HepG2 (cell line): ENCODE measurements at regions not wholly inside any gene's neighbourhood (a gene's known extent, or its start where the extent isn't known, plus 50 kb on each side); places are given as distances from the start of the nearest gene placed in this dataset.

Source experiments
- ATAC-seq: fragments of 200-7000 bp; cut with Tn5 transposase; 3 replicates; pipeline ENCODE4 v1.9.1; 2020; ENCODE audit warnings: mild to moderate bottlenecking, moderate library complexity
- BruUV-seq: library from RNA; stranded (reverse); fragments of 400-500 nt; replicated peaks from 2 replicates; lab custom pipeline; 2021; lab: Mats Ljungman, UMichigan
- CTCF ChIA-PET: fragments of 300-600 bp; formaldehyde crosslinking; extraction: SDS; loops from one replicate; lab custom pipeline; 2021; ENCODE audit warnings: low total read pairs, inconsistent platforms, low intra/inter-chr PET ratio; lab: Yijun Ruan, JAX
- POLR2A ChIA-PET: fragments of 350-600 bp; sonication (Branson Sonifier 250); formaldehyde crosslinking; loops from one replicate; lab custom pipeline; 2020; ENCODE audit warnings: antibody characterized with exemption, inconsistent platforms; lab: Yijun Ruan, JAX
- DNase-seq: peaks from one replicate; pipeline ENCODE4 v3.0.0-alpha.2; 2015; ENCODE audit warnings: low spot score
- FAIRE-seq: peaks from 3 replicates; lab custom pipeline; 2011; peaks lifted over from hg19 to GRCh38; lab: Jason Lieb, UNC
- H2AFZ ChIP-seq: one replicate; pipeline ENCODE4 v1.6.1; 2011; ENCODE audit warnings: low read length, inconsistent platforms
- H3K27ac ChIP-seq: fragments of 300-600 bp; 3 replicates; pipeline ENCODE4 v1.8.0; 2011; ENCODE audit warnings: mixed run types, mild to moderate bottlenecking, mixed read lengths, low read length, inconsistent platforms; ENCODE audit not compliant: insufficient read depth; ENCODE audit errors: extremely low read length
- H3K27me3 ChIP-seq, 2 experiments: fragments of 200-600 bp in 1 of 2; 2 replicates in 1 of 2; 3 replicates in 1 of 2; pipeline versions ENCODE4 v1.6.0 to v1.8.0; 2011; ENCODE audit warnings: low read length in 2 of 2, mild to moderate bottlenecking in 2 of 2, moderate library complexity in 2 of 2, inconsistent platforms in 1 of 2; ENCODE audit not compliant: insufficient read depth in 2 of 2, control insufficient read depth in 1 of 2
- H3K36me3 ChIP-seq, 2 experiments: fragments of 200-600 bp in 1 of 2; replicated peaks in 1 of 2; 2 replicates in 1 of 2; 3 replicates in 1 of 2; pipeline versions ENCODE4 v1.5.1 to v1.8.0; 2011; ENCODE audit warnings: low read length in 2 of 2, inconsistent platforms in 1 of 2; ENCODE audit not compliant: insufficient read depth in 2 of 2, control insufficient read depth in 1 of 2
- H3K4me1 ChIP-seq: 2 replicates; pipeline ENCODE4 v1.5.1; 2012; ENCODE audit warnings: low read length, inconsistent platforms; ENCODE audit not compliant: insufficient read depth
- H3K4me2 ChIP-seq: 2 replicates; pipeline ENCODE4 v1.6.0; 2011; ENCODE audit warnings: low read depth, low read length, inconsistent platforms
- H3K4me3 ChIP-seq, 3 experiments: fragments of 200-600 bp in 1 of 3; sonication (generic), shearing (Covaris generic) in 1 of 3; replicated peaks in 1 of 3; 2 replicates each; pipeline ENCODE4 v1.5.1; 2011 to 2016; ENCODE audit warnings: low read length in 3 of 3, inconsistent platforms in 2 of 3, low read depth in 2 of 3, mild to moderate bottlenecking in 2 of 3, control low read depth in 1 of 3, mixed read lengths in 1 of 3; ENCODE audit not compliant: insufficient read depth in 1 of 3
- H3K79me2 ChIP-seq: one replicate; pipeline ENCODE4 v1.6.1; 2011; ENCODE audit warnings: low read length, inconsistent platforms; ENCODE audit not compliant: insufficient read depth
- H3K9ac ChIP-seq: 2 replicates; pipeline ENCODE4 v1.6.0; 2011; ENCODE audit warnings: mild to moderate bottlenecking, low read depth, low read length, inconsistent platforms; ENCODE audit not compliant: insufficient read depth
- H3K9me3 ChIP-seq: 2 replicates; pipeline ENCODE4 v1.5.1; 2012; ENCODE audit warnings: mild to moderate bottlenecking, low read length
- H4K20me1 ChIP-seq: 2 replicates; pipeline ENCODE4 v1.6.0; 2011; ENCODE audit warnings: inconsistent platforms, mild to moderate bottlenecking, low read length, moderate library complexity; ENCODE audit not compliant: insufficient read depth
- FOXJ3 ChIP-seq: sonication (generic); formaldehyde crosslinking; IDR thresholded peaks from 2 replicates; pipeline ENCODE4 v1.4.0; 2020; ENCODE audit warnings: missing genetic modification reagents, mild to moderate bottlenecking, borderline replicate concordance
- GATA4 ChIP-seq: sonication (generic); IDR thresholded peaks from 2 replicates; pipeline ENCODE4 v1.6.1; 2016; ENCODE audit warnings: antibody characterized with exemption, low read depth, borderline replicate concordance
- NFE2L1 ChIP-seq: sonication (generic); formaldehyde crosslinking; IDR thresholded peaks from 2 replicates; pipeline ENCODE4 v1.4.0; 2020; ENCODE audit warnings: missing genetic modification reagents, mild to moderate bottlenecking, borderline replicate concordance
- RBFOX2 ChIP-seq: fragments of 200-400 bp; formaldehyde crosslinking; IDR thresholded peaks from 2 replicates; pipeline ENCODE4 v1.6.1; 2017; ENCODE audit warnings: low read depth, mild to moderate bottlenecking, low read length
- REPIN1 ChIP-seq: sonication (generic); formaldehyde crosslinking; IDR thresholded peaks from 2 replicates; pipeline ENCODE4 v1.8.0; 2022; ENCODE audit warnings: missing genetic modification reagents, low read depth, mild to moderate bottlenecking, borderline replicate concordance
- TP53 ChIP-seq: sonication (generic); formaldehyde crosslinking; conservative IDR thresholded peaks from 2 replicates; pipeline ENCODE4 v1.4.0; 2020; ENCODE audit warnings: missing genetic modification reagents
- ZMYM4 ChIP-seq: sonication (generic); formaldehyde crosslinking; IDR thresholded peaks from 2 replicates; pipeline ENCODE4 v1.8.1; 2023; ENCODE audit warnings: mild to moderate bottlenecking, missing genetic modification reagents
- ZNF354B ChIP-seq: sonication (generic); formaldehyde crosslinking; IDR thresholded peaks from 2 replicates; pipeline ENCODE4 v1.8.0; 2022; ENCODE audit warnings: mild to moderate bottlenecking, missing genetic modification reagents
- ZNF460 ChIP-seq: sonication (generic); formaldehyde crosslinking; IDR thresholded peaks from 2 replicates; pipeline ENCODE4 v1.5.1; 2020; ENCODE audit warnings: missing genetic modification reagents, mild to moderate bottlenecking, borderline replicate concordance
- ZNF644 ChIP-seq: IDR thresholded peaks from 2 replicates; pipeline ENCODE4 v1.6.1; 2016; ENCODE audit warnings: low read depth
- WGBS: methylation state at CpG from one replicate; pipeline ENCODE4 v1.1.6; 2017; ENCODE audit warnings: low lambda C conversion rate; 5-methylcytosine and 5-hydroxymethylcytosine counted together
- in situ Hi-C: cut with HindIII; loops from 2 replicates; pipeline ENCODE4 v1.10.0; 2017; ENCODE audit warnings: low pct_unique_long_range_greater_than_20kb; ENCODE audit not compliant: extremely low pct_ligation_motif_present
- intact Hi-C: fragments of 100-400 bp; cut with micrococcal nuclease; formaldehyde crosslinking; loops from one replicate; pipeline ENCODE4 v1.10.0; 2022; ENCODE audit not compliant: unreplicated experiment
- TF ChIP-seq, protein P1 (sequence below): sonication (generic); formaldehyde crosslinking; IDR thresholded peaks from 2 replicates; pipeline ENCODE4 v1.5.0; 2020; ENCODE audit warnings: mild to moderate bottlenecking, missing genetic modification reagents, moderate library complexity
- TF ChIP-seq, protein P2 (sequence below): IDR thresholded peaks from 2 replicates; pipeline ENCODE4 v1.6.1; 2016; ENCODE audit warnings: missing biosample characterization, missing genetic modification reagents, low read depth
- TF ChIP-seq, protein P3 (sequence below): sonication (generic); formaldehyde crosslinking; IDR thresholded peaks from 2 replicates; pipeline ENCODE4 v1.9.0; 2021; ENCODE audit warnings: missing genetic modification reagents, borderline replicate concordance

DNA sequence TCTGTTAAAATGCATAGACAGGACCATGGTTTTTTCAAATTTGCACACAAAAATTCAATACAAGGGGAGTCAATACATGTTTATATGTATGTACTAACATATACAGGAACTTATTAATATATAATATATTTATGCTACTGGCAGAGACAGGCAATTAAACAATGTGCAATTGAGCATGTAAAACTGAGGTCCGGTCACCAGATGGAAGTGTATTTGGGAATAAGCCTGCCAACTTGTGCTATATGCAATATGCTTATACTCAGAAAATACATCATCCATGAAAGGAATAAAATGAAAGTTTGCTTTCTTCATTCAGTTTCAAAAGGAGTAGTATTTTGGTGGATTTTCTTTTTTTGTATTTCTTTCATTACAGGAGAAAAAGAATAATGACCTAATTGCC is 640.2 kb upstream of the CXADR start:
- H3K27me3 ChIP-seq, result no peaks in the 10 kb centered on the region
- 10% methylated on average over 1 of the region's 1 CpG for WGBS
- POLR2A ChIA-PET, result no interaction called here
- DNase-seq (no peak), FAIRE-seq (no peak), ATAC-seq (no peak)
- H2AFZ ChIP-seq, result no peak overlapping the region
- no peak for TF ChIP-seq ZNF644
- TF ChIP-seq, protein P1, sequence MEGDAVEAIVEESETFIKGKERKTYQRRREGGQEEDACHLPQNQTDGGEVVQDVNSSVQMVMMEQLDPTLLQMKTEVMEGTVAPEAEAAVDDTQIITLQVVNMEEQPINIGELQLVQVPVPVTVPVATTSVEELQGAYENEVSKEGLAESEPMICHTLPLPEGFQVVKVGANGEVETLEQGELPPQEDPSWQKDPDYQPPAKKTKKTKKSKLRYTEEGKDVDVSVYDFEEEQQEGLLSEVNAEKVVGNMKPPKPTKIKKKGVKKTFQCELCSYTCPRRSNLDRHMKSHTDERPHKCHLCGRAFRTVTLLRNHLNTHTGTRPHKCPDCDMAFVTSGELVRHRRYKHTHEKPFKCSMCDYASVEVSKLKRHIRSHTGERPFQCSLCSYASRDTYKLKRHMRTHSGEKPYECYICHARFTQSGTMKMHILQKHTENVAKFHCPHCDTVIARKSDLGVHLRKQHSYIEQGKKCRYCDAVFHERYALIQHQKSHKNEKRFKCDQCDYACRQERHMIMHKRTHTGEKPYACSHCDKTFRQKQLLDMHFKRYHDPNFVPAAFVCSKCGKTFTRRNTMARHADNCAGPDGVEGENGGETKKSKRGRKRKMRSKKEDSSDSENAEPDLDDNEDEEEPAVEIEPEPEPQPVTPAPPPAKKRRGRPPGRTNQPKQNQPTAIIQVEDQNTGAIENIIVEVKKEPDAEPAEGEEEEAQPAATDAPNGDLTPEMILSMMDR (CRISPR knock-in tag), result no peak
- no peak for TF ChIP-seq ZNF460
- TF ChIP-seq, protein P2, sequence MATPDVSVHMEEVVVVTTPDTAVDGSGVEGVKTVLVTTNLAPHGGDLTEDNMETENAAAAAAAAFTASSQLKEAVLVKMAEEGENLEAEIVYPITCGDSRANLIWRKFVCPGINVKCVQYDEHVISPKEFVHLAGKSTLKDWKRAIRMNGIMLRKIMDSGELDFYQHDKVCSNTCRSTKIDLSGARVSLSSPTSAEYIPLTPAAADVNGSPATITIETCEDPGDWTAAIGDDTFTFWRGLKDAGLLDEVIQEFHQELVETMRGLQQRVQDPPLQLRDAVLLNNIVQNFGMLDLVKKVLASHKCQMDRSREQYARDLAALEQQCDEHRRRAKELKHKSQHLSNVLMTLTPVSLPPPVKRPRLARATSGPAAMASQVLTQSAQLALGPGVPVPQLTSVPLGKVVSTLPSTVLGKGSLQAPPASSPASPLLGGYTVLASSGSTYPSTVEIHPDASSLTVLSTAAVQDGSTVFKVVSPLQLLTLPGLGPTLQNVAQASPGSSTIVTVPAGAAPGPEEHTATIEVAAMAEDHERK (CRISPR knock-in tag), result no peak
- TF ChIP-seq TP53, result no peak
- TF ChIP-seq GATA4, result no peak
- no peak for TF ChIP-seq RBFOX2
- no peak for TF ChIP-seq NFE2L1 (CRISPR knock-in tag)
- no peak for TF ChIP-seq REPIN1 (CRISPR knock-in tag)
- TF ChIP-seq, protein P3, sequence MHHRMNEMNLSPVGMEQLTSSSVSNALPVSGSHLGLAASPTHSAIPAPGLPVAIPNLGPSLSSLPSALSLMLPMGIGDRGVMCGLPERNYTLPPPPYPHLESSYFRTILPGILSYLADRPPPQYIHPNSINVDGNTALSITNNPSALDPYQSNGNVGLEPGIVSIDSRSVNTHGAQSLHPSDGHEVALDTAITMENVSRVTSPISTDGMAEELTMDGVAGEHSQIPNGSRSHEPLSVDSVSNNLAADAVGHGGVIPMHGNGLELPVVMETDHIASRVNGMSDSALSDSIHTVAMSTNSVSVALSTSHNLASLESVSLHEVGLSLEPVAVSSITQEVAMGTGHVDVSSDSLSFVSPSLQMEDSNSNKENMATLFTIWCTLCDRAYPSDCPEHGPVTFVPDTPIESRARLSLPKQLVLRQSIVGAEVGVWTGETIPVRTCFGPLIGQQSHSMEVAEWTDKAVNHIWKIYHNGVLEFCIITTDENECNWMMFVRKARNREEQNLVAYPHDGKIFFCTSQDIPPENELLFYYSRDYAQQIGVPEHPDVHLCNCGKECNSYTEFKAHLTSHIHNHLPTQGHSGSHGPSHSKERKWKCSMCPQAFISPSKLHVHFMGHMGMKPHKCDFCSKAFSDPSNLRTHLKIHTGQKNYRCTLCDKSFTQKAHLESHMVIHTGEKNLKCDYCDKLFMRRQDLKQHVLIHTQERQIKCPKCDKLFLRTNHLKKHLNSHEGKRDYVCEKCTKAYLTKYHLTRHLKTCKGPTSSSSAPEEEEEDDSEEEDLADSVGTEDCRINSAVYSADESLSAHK, result no peak
- TF ChIP-seq FOXJ3 (CRISPR knock-in tag), result no peak
- no peak for TF ChIP-seq ZMYM4 (CRISPR knock-in tag)
- no peak for TF ChIP-seq ZNF354B (CRISPR knock-in tag)
- H4K20me1 ChIP-seq, result no peaks in the 10 kb centered on the region
- BruUV-seq, result no TSS peak
- in situ Hi-C loops, result no loop called here
- no peaks in the 10 kb centered on the region for H3K36me3 ChIP-seq
- H3K4me2 ChIP-seq, result no peak overlapping the region
- no peak overlapping the region for H3K4me3 ChIP-seq
- no peaks in the 10 kb centered on the region for H3K4me1 ChIP-seq
- no peak overlapping the region for H3K9ac ChIP-seq
- CTCF ChIA-PET, result no interaction called here
- H3K27ac ChIP-seq, result no peak overlapping the region
- H3K9me3 ChIP-seq, result no peaks in the 10 kb centered on the region
- intact Hi-C loops, result no loop called here
- no peaks in the 10 kb centered on the region for H3K79me2 ChIP-seq
